Naive thymus-derived CD4-positive, alpha-beta T cell (primary cell): ENCODE measurements at regions not wholly inside any gene's neighbourhood (a gene's known extent, or its start where the extent isn't known, plus 50 kb on each side); places are given as distances from the start of the nearest gene placed in this dataset.

Experiments
- ATAC-seq: fragments of 150-1000 bp; cut with Tn5 transposase; 2 replicates; pipeline ENCODE4 v1.10.0; 2021; ENCODE audit warnings: mild to moderate bottlenecking, moderate library complexity
- CTCF ChIA-PET: fragments of 350-600 bp; sonication (Branson Sonifier 250); formaldehyde crosslinking; loops from one replicate; lab custom pipeline; 2021; ENCODE audit warnings: antibody characterized with exemption; lab: Charles Lee
- POLR2A ChIA-PET: fragments of 350-600 bp; sonication (Branson Sonifier 250); formaldehyde crosslinking; loops from one replicate; lab custom pipeline; 2021; ENCODE audit warnings: antibody characterized with exemption, inconsistent platforms; lab: Charles Lee
- DNase-seq, 9 donors: peaks; one replicate each; pipeline versions ENCODE4 v3.0.0 to v3.0.0-alpha.2; 2020 to 2022; ENCODE audit warnings: mixed read lengths in 1 of 9
- H3K27ac ChIP-seq: one replicate; pipeline ENCODE4 v1.7.0; 2013; ENCODE audit warnings: mild to moderate bottlenecking, low read depth, low read length, moderate library complexity
- H3K27me3 ChIP-seq, 2 donors: one replicate each; pipeline ENCODE4 v1.7.0; 2013; ENCODE audit warnings: low read length in 2 of 2, mild to moderate bottlenecking in 2 of 2, moderate library complexity in 2 of 2; ENCODE audit not compliant: control insufficient read depth in 2 of 2, insufficient read depth in 2 of 2
- H3K36me3 ChIP-seq, 3 experiments: 1 replicate in 2 of 3; 2 replicates in 1 of 3; pipeline ENCODE4 v1.7.0; 2013; ENCODE audit warnings: low read length in 3 of 3, mild to moderate bottlenecking in 3 of 3, moderate library complexity in 1 of 3; ENCODE audit not compliant: insufficient read depth in 3 of 3, control insufficient read depth in 2 of 3
- H3K4me1 ChIP-seq, 2 donors: one replicate each; pipeline ENCODE4 v1.7.0; 2013; ENCODE audit warnings: low read length in 2 of 2, mild to moderate bottlenecking in 2 of 2, moderate library complexity in 1 of 2; ENCODE audit not compliant: control insufficient read depth in 2 of 2, insufficient read depth in 2 of 2
- H3K4me3 ChIP-seq: 2 replicates; pipeline ENCODE4 v1.7.0; 2013; ENCODE audit warnings: mild to moderate bottlenecking, low read length
- H3K9me3 ChIP-seq, 3 experiments: 1 replicate in 2 of 3; 2 replicates in 1 of 3; pipeline ENCODE4 v1.7.0; 2013; ENCODE audit warnings: low read length in 3 of 3; ENCODE audit not compliant: control insufficient read depth in 2 of 3
- H3K27ac Mint-ChIP-seq, 9 donors: one replicate each; pipeline ENCODE4 v1.8.0; 2020 to 2022; ENCODE audit warnings: mixed read lengths in 9 of 9, mild to moderate bottlenecking in 8 of 9, moderate library complexity in 5 of 9, inconsistent platforms in 2 of 9
- H3K27me3 Mint-ChIP-seq, 5 donors: one replicate each; pipeline ENCODE4 v1.8.0; 2021 to 2022; ENCODE audit warnings: mixed read lengths in 5 of 5, mild to moderate bottlenecking in 1 of 5
- H3K36me3 Mint-ChIP-seq, 5 donors: one replicate each; pipeline ENCODE4 v1.8.0; 2020 to 2022; ENCODE audit warnings: mixed read lengths in 5 of 5, mild to moderate bottlenecking in 3 of 5, inconsistent platforms in 1 of 5
- H3K4me1 Mint-ChIP-seq, 7 donors: one replicate each; pipeline ENCODE4 v1.8.0; 2020 to 2022; ENCODE audit warnings: mixed read lengths in 7 of 7, mild to moderate bottlenecking in 3 of 7, inconsistent platforms in 1 of 7
- H3K4me3 Mint-ChIP-seq, 10 donors: one replicate each; pipeline ENCODE4 v1.8.0; 2020 to 2022; ENCODE audit warnings: mild to moderate bottlenecking in 10 of 10, mixed read lengths in 10 of 10, moderate library complexity in 6 of 10, inconsistent platforms in 2 of 10
- H3K9me3 Mint-ChIP-seq, 11 donors: one replicate each; pipeline ENCODE4 v1.8.0; 2020 to 2022; ENCODE audit warnings: mixed read lengths in 11 of 11, mild to moderate bottlenecking in 4 of 11, inconsistent platforms in 1 of 11, moderate library complexity in 1 of 11
- intact Hi-C, 2 donors: fragments of 100-400 bp; cut with micrococcal nuclease; formaldehyde crosslinking; loops; one replicate each; pipeline ENCODE4 v1.15.1; 2023

DNA sequence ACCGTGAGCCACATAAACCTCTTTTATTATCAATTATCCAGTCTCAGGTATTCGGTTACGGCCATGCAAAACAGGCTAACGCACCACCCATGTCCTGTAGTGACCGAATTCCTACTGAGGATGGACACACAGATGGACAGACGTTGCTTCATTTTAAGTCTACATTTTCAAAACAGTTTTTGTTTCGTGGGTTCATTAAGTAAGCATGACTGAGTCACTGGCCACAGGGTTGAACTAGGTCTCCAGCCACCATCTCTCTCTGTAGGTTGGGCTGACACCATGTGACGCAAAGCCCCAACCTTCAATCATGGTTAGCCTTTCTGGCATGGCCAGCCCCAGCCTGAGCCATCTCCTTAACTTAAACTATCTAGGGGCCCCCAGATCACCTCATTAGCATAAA is 110.0 kb upstream of the SLC22A23 start:
- H3K27ac Mint-ChIP-seq = no peak overlapping the region
- ChIA-PET POLR2A (no interaction called here), CTCF (no interaction called here)
- no peak overlapping the region for H3K4me3 ChIP-seq
- H3K9me3 Mint-ChIP-seq = peaks cover 0 to 2% (median 0%) of the 10 kb centered on the region in 11 donors
- intact Hi-C loops = no loop called here
- no peak for DNase-seq
- peaks cover 0 to 12% (median 5%) of the 10 kb centered on the region in 5 donors for H3K27me3 Mint-ChIP-seq
- H3K36me3 Mint-ChIP-seq = no peaks in the 10 kb centered on the region
- no peaks in the 10 kb centered on the region for H3K36me3 ChIP-seq
- H3K27me3 ChIP-seq = no peaks in the 10 kb centered on the region
- H3K4me1 ChIP-seq = no peaks in the 10 kb centered on the region
- no peak for ATAC-seq
- H3K9me3 ChIP-seq = no peaks in the 10 kb centered on the region
- no peak overlapping the region for H3K4me3 Mint-ChIP-seq
- H3K27ac ChIP-seq = no peak overlapping the region
- H3K4me1 Mint-ChIP-seq = peaks cover 0 to 4% (median 0%) of the 10 kb centered on the region in 7 donors

DNA sequence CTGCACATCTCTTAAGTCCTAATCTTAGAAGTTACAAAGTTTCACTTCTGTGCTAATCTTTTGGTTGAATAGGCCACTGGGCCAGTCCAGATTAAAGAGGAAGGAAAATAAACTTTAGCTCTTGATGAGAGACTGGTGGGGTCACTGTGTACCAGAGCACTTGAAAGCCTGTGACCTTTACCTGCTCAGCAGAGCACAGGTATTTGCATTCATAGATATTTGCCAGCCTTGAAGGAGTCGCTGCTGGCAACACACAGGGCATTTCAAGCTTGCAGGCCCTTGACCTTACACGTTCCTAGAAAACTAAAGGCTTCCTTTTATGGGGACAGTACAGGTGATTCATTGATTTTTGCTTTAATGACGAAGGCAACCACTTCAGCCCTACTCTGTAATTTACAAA is 108.4 kb upstream of the SLC22A23 start:
- Histone ChIP-seq H3K27me3 (no peaks in the 10 kb centered on the region), H3K27ac (no peak overlapping the region), H3K36me3 (no peaks in the 10 kb centered on the region), H3K4me3 (no peak overlapping the region), H3K9me3 (no peaks in the 10 kb centered on the region), H3K4me1 (no peaks in the 10 kb centered on the region)
- Mint-ChIP-seq H3K4me1 (peaks cover 0 to 4% (median 0%) of the 10 kb centered on the region in 7 donors), H3K27ac (no peak overlapping the region), H3K27me3 (peaks cover 0 to 7% (median under 1%) of the 10 kb centered on the region in 5 donors), H3K4me3 (no peak overlapping the region), H3K9me3 (peaks cover 0 to 2% (median 0%) of the 10 kb centered on the region in 11 donors), H3K36me3 (no peaks in the 10 kb centered on the region)
- ChIA-PET POLR2A (no interaction called here), CTCF (no interaction called here)
- intact Hi-C loops = no loop called here
- ATAC-seq = no peak
- no peak for DNase-seq

GRCh38 chr6:3561725-3562124 is 104.9 kb upstream of the SLC22A23 start:
- Mint-ChIP-seq H3K36me3 (no peaks in the 10 kb centered on the region), H3K27me3 (peaks cover 6 to 13% (median 12%) of the 10 kb centered on the region in 5 donors), H3K4me1 (peaks cover 0 to 4% (median 0%) of the 10 kb centered on the region in 7 donors), H3K27ac (peak overlapping the region in 1 of 9 donors; percentile 2), H3K4me3 (no peak overlapping the region), H3K9me3 (peaks cover 0 to 4% (median 0%) of the 10 kb centered on the region in 11 donors)
- no peak overlapping the region for H3K27ac ChIP-seq
- H3K27me3 ChIP-seq = no peaks in the 10 kb centered on the region
- H3K36me3 ChIP-seq = no peaks in the 10 kb centered on the region
- POLR2A ChIA-PET = no interaction called here
- no peak for DNase-seq
- ATAC-seq = no peak
- CTCF ChIA-PET = no interaction called here
- intact Hi-C loops = no loop called here
- no peak overlapping the region for H3K4me3 ChIP-seq
- no peaks in the 10 kb centered on the region for H3K9me3 ChIP-seq
- no peaks in the 10 kb centered on the region for H3K4me1 ChIP-seq

DNA sequence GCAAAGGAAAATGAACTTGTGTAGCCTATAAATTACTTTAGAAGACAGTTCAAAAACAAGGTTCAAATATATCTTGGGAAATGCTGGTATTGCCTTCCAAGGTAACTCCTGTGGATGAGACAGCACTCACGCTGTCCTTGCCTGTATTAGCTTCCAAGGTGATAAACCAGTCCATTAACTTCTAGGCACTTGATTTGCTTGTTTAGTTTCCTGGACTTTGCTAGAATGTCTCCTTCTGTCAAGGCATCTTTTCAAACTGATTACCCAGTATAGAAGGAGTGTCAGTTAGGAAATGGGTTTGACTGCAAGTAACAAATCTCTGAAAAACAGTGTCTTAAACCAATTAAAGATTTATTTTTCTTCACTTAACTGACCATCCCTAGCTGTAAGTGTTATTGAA is 103.4 kb upstream of the SLC22A23 start:
- peaks cover 0 to 4% (median 0%) of the 10 kb centered on the region in 7 donors for H3K4me1 Mint-ChIP-seq
- H3K27me3 ChIP-seq = no peaks in the 10 kb centered on the region
- no peak overlapping the region for H3K4me3 Mint-ChIP-seq
- intact Hi-C loops = no loop called here
- H3K27ac ChIP-seq = no peak overlapping the region
- ChIA-PET CTCF (no interaction called here), POLR2A (no interaction called here)
- no peaks in the 10 kb centered on the region for H3K36me3 ChIP-seq
- no peak overlapping the region for H3K27ac Mint-ChIP-seq
- H3K9me3 Mint-ChIP-seq = peaks cover 0 to 4% (median 0%) of the 10 kb centered on the region in 11 donors
- H3K36me3 Mint-ChIP-seq = no peaks in the 10 kb centered on the region
- H3K27me3 Mint-ChIP-seq = peaks cover 6 to 23% (median 19%) of the 10 kb centered on the region in 5 donors
- no peak for ATAC-seq
- H3K9me3 ChIP-seq = no peaks in the 10 kb centered on the region
- no peaks in the 10 kb centered on the region for H3K4me1 ChIP-seq
- DNase-seq = no peak
- no peak overlapping the region for H3K4me3 ChIP-seq

GRCh38 chr6:3559561-3559960 is 102.7 kb upstream of the SLC22A23 start:
- peaks cover 0 to 4% (median 0%) of the 10 kb centered on the region in 11 donors for H3K9me3 Mint-ChIP-seq
- H3K4me1 Mint-ChIP-seq = peaks cover 0 to 4% (median 0%) of the 10 kb centered on the region in 7 donors
- Histone ChIP-seq H3K4me3 (no peak overlapping the region), H3K27me3 (no peaks in the 10 kb centered on the region), H3K9me3 (no peaks in the 10 kb centered on the region), H3K4me1 (no peaks in the 10 kb centered on the region), H3K27ac (no peak overlapping the region), H3K36me3 (no peaks in the 10 kb centered on the region)
- H3K27ac Mint-ChIP-seq = no peak overlapping the region
- intact Hi-C loops = no loop called here
- no peak for DNase-seq
- H3K4me3 Mint-ChIP-seq = no peak overlapping the region
- H3K27me3 Mint-ChIP-seq = peaks cover 6 to 25% (median 22%) of the 10 kb centered on the region in 5 donors
- CTCF ChIA-PET = no interaction called here
- no peak for ATAC-seq
- H3K36me3 Mint-ChIP-seq = no peaks in the 10 kb centered on the region
- POLR2A ChIA-PET = no interaction called here

GRCh38 chr6:3557336-3557735 is 100.5 kb upstream of the SLC22A23 start:
- no peaks in the 10 kb centered on the region for H3K4me1 ChIP-seq
- no peak for DNase-seq
- Mint-ChIP-seq H3K9me3 (peaks cover 0 to 9% (median 1%) of the 10 kb centered on the region in 11 donors), H3K27me3 (peaks cover 20 to 41% (median 26%) of the 10 kb centered on the region in 5 donors), H3K27ac (no peak overlapping the region), H3K4me1 (no peaks in the 10 kb centered on the region), H3K4me3 (no peak overlapping the region), H3K36me3 (no peaks in the 10 kb centered on the region)
- H3K27me3 ChIP-seq = no peaks in the 10 kb centered on the region
- intact Hi-C loops = no loop called here
- no peak overlapping the region for H3K4me3 ChIP-seq
- H3K36me3 ChIP-seq = no peaks in the 10 kb centered on the region
- ATAC-seq = no peak
- ChIA-PET POLR2A (no interaction called here), CTCF (no interaction called here)
- H3K9me3 ChIP-seq = no peaks in the 10 kb centered on the region
- H3K27ac ChIP-seq = no peak overlapping the region

DNA sequence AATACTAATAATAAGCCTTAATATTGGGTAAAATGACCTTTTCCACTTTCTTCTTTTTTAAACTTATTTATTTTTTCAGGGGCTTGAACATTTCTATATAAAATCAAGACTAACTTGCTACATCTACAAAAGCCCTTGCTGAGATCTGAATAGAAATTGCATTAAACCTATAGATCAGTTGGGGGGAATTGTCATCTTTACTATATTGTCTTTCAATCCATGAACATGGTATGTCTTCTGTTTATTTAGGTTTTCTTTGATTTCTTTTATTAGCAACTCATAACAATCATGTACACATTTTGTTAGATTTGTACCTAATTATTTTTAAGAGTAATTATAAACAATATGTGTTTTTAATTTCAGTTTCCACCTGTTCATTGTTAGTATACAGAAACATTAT is 96.4 kb upstream of the SLC22A23 start:
- no peak overlapping the region for H3K4me3 Mint-ChIP-seq
- peaks cover 0 to 12% (median 6%) of the 10 kb centered on the region in 11 donors for H3K9me3 Mint-ChIP-seq
- ChIA-PET POLR2A (no interaction called here), CTCF (no interaction called here)
- no peak overlapping the region for H3K27ac Mint-ChIP-seq
- H3K36me3 Mint-ChIP-seq = no peaks in the 10 kb centered on the region
- Histone ChIP-seq H3K27me3 (no peaks in the 10 kb centered on the region), H3K27ac (no peak overlapping the region), H3K4me1 (no peaks in the 10 kb centered on the region), H3K9me3 (no peaks in the 10 kb centered on the region), H3K36me3 (no peaks in the 10 kb centered on the region), H3K4me3 (no peak overlapping the region)
- H3K4me1 Mint-ChIP-seq = no peaks in the 10 kb centered on the region
- DNase-seq (no peak), ATAC-seq (no peak)
- peaks cover 24 to 48% (median 28%) of the 10 kb centered on the region in 5 donors for H3K27me3 Mint-ChIP-seq
- intact Hi-C loops = no loop called here
